Gastrocnemius medialis (tissue), 4 donors: ENCODE measurements at regions not wholly inside any gene's neighbourhood (a gene's known extent, or its start where the extent isn't known, plus 50 kb on each side); places are given as distances from the start of the nearest gene placed in this dataset.

Source experiments
- POLR2A ChIP-seq, 2 donors: fragments of 450-650 bp; IDR thresholded peaks; one replicate each; pipeline ENCODE4 v1.6.1; 2017; ENCODE audit warnings: antibody characterized with exemption in 2 of 2, mild to moderate bottlenecking in 2 of 2, moderate library complexity in 2 of 2
- TF ChIP-seq, protein P1 (sequence below), 5 experiments: fragments of 450-650 bp in 3 of 5; fragments of 200-600 bp in 2 of 5; sonication (generic) in 2 of 5; IDR thresholded peaks in 4 of 5; conservative IDR thresholded peaks in 1 of 5; 1 replicate in 4 of 5; 2 replicates in 1 of 5; pipeline ENCODE4 v1.5.1; 2016 to 2019; ENCODE audit warnings: antibody characterized with exemption in 5 of 5, mild to moderate bottlenecking in 3 of 5, moderate library complexity in 3 of 5

DNA sequence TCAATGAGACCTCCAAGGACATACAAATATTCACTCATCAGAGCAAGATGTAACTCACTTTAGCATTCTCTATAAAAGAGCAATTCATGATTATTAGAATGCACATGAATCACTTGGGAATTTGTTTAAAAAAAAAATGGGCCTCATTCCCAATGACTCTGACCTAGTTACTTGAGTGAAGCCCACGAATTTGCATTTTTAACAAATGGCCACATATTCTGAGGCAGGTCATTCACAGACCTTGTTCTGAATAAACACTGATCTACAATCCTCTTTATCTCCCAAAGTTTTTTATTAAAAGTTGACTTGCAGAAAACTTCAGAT lies 255.1 kb upstream of the VEGFC start:
- TF ChIP-seq, protein P1, sequence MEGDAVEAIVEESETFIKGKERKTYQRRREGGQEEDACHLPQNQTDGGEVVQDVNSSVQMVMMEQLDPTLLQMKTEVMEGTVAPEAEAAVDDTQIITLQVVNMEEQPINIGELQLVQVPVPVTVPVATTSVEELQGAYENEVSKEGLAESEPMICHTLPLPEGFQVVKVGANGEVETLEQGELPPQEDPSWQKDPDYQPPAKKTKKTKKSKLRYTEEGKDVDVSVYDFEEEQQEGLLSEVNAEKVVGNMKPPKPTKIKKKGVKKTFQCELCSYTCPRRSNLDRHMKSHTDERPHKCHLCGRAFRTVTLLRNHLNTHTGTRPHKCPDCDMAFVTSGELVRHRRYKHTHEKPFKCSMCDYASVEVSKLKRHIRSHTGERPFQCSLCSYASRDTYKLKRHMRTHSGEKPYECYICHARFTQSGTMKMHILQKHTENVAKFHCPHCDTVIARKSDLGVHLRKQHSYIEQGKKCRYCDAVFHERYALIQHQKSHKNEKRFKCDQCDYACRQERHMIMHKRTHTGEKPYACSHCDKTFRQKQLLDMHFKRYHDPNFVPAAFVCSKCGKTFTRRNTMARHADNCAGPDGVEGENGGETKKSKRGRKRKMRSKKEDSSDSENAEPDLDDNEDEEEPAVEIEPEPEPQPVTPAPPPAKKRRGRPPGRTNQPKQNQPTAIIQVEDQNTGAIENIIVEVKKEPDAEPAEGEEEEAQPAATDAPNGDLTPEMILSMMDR (IDR thresholded peaks at IDR 0.05 in 4 of 5, conservative IDR thresholded peaks at IDR 0.05 in 1 of 5), result no peak
- TF ChIP-seq POLR2A (IDR thresholded peaks at IDR 0.05), result no peak
